NCI-H2081 (cell line): ENCODE measurements at regions not wholly inside any gene's neighbourhood (a gene's known extent, or its start where the extent isn't known, plus 50 kb on each side); places are given as distances from the start of the nearest gene placed in this dataset.

Experiments used
- DNase-seq, 2 experiments: peaks; one replicate each; lab custom pipeline; 2025; lab: John Stamatoyannopoulos, UW

DNA sequence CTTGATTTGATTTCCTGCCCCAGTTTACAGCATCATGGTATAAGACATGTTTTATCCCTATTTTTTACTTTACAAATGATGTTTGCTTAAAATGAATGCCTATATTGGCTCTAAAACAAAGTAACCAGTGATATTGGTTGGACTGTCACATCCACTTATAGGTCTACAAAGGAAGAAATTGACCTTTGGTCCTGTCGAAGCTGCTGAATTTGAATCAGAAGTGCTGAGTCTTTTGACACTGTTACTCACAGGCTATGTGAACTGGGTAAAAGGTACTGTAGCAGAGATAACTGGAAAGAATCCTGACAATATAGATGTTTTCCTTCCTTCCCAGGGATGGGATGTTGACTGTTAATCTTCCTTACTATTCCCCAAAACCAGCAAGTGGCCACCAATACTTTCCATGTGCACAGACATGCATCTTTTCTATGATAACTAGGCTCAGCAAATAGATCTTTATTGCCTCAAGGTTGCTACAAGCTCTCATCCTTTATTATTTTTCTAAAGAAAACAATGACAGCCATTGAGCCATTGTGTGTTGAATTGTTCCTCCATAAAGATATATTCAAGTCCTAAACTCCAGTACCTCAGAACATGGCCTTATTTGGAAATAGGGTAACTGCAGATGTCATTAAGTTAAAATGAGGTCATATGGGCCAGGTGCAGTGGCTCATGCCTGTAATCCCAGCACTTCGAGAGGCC lies 175.9 kb upstream of the NR5A2 start:
- no peak for DNase-seq

- DNase-seq = no peak
These were observed 172.7 kb upstream of the NR5A2 start for GRCh38 chr1:199854686-199855321.

DNA sequence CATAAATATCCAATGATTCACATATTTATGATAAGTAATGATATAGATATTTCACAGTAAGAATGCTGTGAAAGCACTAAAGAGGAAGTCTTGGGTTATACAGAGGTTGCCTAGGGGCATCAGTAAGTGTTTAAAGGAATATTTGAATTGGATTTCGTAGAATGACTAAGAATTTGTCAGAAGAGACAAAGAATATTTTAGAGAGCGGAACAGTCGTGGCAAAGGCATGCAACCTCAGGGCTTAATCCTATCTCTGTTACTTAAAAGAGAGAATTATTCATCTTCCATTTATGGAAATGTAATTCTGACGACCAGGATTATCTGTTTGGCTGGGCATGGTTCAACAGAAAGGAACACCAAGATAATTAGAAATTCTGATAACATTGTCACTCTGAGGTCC lies 171.9 kb upstream of the NR5A2 start:
- DNase-seq = no peak

DNA sequence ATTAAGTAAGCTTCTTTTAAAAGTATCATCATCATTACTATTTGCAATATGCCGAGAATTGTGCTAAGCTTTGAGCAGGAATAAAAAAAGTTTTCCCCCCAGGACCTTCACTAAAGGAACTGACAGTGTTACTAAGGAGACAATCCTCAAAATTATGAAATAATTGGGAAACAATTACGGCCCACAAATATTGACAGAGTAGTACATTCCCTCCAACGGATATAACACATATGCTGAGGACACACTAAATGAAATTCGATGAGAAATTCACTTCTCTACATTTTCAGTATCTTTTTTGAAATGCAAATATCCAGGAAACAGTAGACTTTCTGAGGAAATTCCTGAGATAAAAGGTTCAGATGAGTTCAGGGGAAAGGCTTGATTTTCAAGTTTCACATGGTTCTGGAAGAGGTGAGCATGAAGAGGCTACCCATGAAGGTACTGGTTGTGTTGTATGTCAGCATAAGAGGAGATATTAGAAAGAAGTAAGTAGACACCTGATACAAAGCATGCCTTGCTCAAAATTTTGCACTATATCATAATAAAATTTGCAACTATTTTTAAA lies 171.2 kb upstream of the NR5A2 start:
- no peak for DNase-seq

DNA sequence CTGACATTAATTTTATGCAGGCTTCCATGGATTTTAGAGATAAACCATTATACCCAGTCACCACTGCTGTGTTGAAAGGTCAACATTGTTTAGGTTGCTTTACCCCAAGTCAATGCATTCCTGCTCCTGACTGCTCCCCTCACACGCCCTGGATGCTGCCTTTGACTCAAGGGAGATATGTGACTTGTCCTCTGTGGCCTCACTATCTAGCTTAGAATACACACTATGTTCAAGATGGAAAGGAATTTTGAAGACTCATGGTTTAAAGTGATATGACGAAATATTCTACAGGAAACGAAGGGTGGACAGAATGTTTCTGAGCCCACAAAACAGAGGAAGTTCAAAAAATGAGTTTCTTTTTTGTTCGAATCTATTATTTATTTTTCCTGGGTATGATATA lies 170.4 kb upstream of the NR5A2 start:
- DNase-seq = no peak

- DNase-seq = no peak
These were observed 170.0 kb upstream of the NR5A2 start for GRCh38 chr1:199857516-199857915.

GRCh38 chr1:199858171-199858570 lies 169.3 kb upstream of the NR5A2 start:
- DNase-seq = no peak

GRCh38 chr1:199858856-199859255 lies 168.7 kb upstream of the NR5A2 start:
- DNase-seq = no peak

GRCh38 chr1:199859491-199859933 lies 168.0 kb upstream of the NR5A2 start:
- no peak for DNase-seq

DNA sequence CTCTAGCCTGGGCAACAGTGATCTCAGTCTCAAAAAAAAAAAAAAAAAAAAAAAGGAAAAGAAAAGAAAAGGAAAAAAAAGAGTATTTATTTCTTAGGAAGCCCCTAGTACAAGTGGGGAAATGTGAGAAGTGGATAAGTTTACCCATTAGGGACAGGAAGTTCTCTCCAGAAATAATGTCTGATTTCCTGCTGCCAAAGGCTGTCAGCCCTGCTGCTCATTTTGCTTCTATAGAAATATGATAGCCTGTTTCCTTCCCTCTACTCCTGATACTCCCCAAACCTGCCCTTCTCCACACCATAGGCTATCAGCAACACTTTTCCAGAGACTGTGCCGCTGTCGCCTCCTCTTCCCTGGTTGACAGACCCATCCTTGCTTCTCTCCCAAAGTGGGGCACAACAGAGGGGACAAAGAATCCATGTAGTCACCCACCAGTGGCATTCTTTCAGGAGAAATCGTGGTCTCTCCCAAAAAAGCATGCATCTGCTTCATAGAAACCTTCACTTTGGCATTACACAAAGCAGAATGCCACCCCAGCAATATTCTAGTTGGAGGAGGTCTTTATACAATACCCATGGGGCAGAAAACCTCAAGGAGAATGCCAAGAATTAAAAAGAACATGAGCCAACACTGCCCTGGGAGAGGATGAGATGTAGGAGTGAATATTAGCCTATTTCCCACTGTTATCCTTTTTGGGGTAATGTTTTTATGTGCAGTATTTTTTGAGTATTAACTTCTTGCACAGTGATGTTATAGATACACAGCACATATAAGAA lies 166.3 kb upstream of the NR5A2 start:
- DNase-seq = no peak

DNA sequence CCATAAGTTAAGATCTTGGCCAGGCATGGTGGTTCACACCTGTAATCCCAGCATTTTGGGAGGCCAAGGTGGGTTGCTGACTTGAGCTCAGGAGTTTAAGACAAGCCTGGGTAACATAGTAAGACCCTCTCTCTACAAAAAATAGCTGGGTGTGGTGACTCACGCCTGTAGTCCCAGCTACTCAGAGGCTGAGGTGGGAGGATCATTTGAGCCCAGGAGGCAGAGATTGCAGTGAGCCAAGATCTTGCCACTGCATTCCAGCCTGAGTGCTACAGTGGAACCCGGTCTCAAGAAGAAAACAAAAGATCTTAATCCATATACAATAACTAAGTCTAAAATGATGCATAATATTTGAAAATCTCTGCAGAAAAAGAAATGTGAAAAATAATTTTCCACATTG lies 165.5 kb upstream of the NR5A2 start:
- DNase-seq = no peak

DNA sequence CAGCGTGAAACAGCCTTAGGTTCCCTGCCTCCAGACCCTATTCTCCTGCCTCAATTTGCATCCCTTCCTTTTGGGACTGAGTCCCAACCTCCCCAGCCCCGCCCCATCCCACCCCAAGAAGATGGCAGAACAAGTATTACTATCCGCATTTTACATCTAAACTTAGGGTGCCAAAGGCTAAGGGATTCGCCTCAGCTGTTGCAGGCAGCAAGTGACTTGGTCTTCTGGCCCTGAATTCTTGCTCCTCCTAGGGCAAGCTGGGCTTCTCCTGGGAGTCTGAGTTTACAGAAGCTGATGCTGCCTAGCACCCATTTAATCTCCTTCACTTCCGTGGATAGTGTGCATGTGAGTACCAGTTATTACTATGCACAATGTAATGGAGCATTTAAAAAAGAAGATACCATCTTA lies 161.3 kb upstream of the NR5A2 start:
- DNase-seq = no peak

GRCh38 chr1:199867601-199868000 lies 159.9 kb upstream of the NR5A2 start:
- DNase-seq = no peak

- DNase-seq = no peak
These were observed 158.7 kb upstream of the NR5A2 start for GRCh38 chr1:199868777-199869176.

DNA sequence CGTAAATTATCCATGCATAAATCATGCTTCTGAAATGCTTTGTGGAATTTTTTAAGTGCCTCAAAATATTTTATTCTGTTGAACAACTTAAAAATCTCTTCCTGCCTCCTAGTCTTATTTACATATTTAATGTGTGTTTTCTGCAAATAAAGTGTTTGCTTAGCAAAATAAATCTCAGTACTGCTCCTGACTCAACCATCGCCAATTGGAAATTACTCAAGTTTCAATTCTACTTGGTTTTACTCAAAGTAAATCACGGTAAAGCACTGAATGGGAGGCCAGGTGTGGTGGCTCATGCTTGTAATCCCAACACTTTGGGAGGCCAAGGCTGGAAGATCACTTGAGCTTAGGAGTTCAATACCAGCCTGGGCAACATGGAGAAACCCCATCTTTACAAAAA lies 152.2 kb upstream of the NR5A2 start:
- DNase-seq = no peak

GRCh38 chr1:199875856-199876255 lies 151.7 kb upstream of the NR5A2 start:
- no peak for DNase-seq

DNA sequence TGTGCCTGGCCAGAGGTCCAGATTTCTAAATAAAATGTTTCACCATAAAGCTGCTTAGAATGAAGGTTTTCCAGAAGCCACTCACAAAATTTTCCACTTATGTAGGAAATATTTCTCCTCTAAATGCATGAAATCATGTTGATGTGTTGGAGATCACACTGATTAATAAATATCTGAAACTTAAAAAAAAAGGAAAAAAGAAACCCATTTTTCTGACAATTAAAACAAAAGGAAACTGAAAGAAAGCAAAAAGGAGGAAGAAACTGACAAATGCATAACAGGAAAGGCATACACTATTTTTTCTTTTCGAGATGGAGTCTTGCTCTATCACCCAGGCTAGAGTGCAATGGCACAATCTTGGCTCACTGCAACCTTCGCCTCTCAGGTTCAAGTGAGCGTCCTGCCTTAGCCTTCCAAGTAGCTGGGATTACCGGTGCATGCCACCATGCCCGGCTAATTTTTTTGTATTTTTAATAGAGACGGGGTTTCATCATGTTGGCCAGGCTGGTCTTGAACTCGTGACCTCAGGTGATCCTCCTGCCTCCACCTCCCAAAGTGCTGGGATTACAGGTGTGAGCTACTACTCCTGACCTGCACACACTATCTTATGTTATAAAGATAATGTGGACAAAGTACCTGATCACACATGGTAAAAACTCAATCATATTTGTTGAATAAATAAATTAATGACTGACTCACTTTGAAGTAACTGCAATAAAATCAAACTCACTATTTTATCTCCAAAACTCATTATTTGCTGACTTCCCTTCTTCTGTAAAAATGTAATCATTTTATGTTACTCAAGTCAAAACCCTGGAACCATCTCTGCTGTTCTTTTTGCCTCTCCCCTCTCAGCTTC lies 149.8 kb upstream of the NR5A2 start:
- DNase-seq = no peak

- no peak for DNase-seq
These were observed 148.7 kb upstream of the NR5A2 start for GRCh38 chr1:199878823-199879222.

DNA sequence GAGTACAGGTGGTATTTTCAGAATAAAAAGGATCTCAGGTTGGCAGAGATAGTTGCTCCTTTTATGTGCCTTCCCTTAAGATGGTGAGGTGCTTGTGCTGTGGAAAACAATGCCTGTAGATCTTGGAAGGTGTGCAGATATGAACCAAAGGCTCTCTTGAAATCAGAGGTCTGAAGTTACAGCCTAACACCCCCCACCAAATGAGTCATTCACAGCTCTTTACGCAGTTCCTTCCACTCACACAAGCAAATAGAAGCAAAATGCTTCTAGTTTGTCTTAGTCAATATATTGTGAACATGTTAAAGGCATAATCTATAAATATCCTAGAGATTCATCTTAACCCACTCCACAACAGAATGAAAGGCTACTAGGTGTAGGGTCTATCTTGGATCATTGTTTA lies 128.9 kb upstream of the NR5A2 start:
- no peak for DNase-seq

- no peak for DNase-seq
These were observed 126.2 kb upstream of the NR5A2 start for GRCh38 chr1:199901341-199901740.

- DNase-seq = no peak
These were observed 120.1 kb upstream of the NR5A2 start for GRCh38 chr1:199907361-199907760.

DNA sequence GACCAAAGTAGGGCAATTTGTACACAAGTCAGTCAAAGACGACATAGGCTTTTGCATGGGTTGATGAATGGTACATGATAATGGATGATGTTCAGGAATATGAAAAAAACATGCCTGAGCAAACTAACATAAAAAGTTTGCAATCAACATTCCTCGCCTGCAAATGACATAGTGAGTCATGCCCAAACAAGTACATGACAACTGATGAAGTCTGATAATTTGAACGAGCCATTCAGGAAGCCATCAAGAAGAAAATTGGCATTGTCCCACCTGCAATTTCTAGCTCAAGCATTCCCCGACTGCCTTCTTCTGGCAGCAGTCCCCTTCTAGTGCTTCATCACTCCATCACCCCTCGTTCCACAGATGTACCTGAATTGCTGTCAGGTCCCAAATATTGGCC lies 118.4 kb upstream of the NR5A2 start:
- no peak for DNase-seq
